ENCODE measurements at regions not wholly inside any gene's neighbourhood (a gene's known extent, or its start where the extent isn't known, plus 50 kb on each side); places are given as distances from the start of the nearest gene placed in this dataset.

GRCh38 chr11:69894648-69895047 lies 75.4 kb upstream of the FGF3 start:
- TF ChIP-seq CTCF (IDR thresholded peaks at IDR 0.05) = no peak
- TF ChIP-seq POLR2A (IDR thresholded peaks at IDR 0.05) = no peak

Data from testis (tissue), 2 donors.